Activated CD8-positive, alpha-beta memory T cell treated with anti-CD3 and anti-CD28 coated beads, Interleukin-2, amount 10 ng/mL, durations not matched to agents 7 days and 5 days (primary cell): ENCODE measurements at regions not wholly inside any gene's neighbourhood (a gene's known extent, or its start where the extent isn't known, plus 50 kb on each side); places are given as distances from the start of the nearest gene placed in this dataset.
A peak's percentile ranks its signal among the peaks of the same experiment; 100 is the strongest.
"Not testable (repeated sequence)": the region's sequence is repeated elsewhere in the genome, so short reads cannot be mapped to it uniquely, and the experiment has no call there.

Experiments
- ATAC-seq: fragments of 150-1000 bp; cut with Tn5 transposase; one replicate; pipeline ENCODE4 v1.10.0; 2021; ENCODE audit warnings: moderate library complexity
- CTCF ChIA-PET: fragments of 350-600 bp; sonication (Branson Sonifier 250); formaldehyde crosslinking; loops from one replicate; lab custom pipeline; 2021; ENCODE audit warnings: antibody characterized with exemption; lab: Charles Lee
- DNase-seq: peaks from one replicate; pipeline ENCODE4 v3.0.0-alpha.2; 2020
- H3K27ac Mint-ChIP-seq: one replicate; pipeline ENCODE4 v1.8.0; 2021; ENCODE audit warnings: mild to moderate bottlenecking, mixed read lengths
- H3K27me3 Mint-ChIP-seq: one replicate; pipeline ENCODE4 v1.8.0; 2021; ENCODE audit warnings: mixed read lengths
- H3K36me3 Mint-ChIP-seq: one replicate; pipeline ENCODE4 v1.8.0; 2021; ENCODE audit warnings: mild to moderate bottlenecking, mixed read lengths
- H3K4me1 Mint-ChIP-seq: one replicate; pipeline ENCODE4 v1.8.0; 2021; ENCODE audit warnings: mixed read lengths
- H3K4me3 Mint-ChIP-seq: one replicate; pipeline ENCODE4 v1.8.0; 2021; ENCODE audit warnings: mild to moderate bottlenecking, moderate library complexity, mixed read lengths
- H3K9me3 Mint-ChIP-seq: one replicate; pipeline ENCODE4 v1.8.0; 2022; ENCODE audit warnings: low read depth, mixed read lengths

DNA sequence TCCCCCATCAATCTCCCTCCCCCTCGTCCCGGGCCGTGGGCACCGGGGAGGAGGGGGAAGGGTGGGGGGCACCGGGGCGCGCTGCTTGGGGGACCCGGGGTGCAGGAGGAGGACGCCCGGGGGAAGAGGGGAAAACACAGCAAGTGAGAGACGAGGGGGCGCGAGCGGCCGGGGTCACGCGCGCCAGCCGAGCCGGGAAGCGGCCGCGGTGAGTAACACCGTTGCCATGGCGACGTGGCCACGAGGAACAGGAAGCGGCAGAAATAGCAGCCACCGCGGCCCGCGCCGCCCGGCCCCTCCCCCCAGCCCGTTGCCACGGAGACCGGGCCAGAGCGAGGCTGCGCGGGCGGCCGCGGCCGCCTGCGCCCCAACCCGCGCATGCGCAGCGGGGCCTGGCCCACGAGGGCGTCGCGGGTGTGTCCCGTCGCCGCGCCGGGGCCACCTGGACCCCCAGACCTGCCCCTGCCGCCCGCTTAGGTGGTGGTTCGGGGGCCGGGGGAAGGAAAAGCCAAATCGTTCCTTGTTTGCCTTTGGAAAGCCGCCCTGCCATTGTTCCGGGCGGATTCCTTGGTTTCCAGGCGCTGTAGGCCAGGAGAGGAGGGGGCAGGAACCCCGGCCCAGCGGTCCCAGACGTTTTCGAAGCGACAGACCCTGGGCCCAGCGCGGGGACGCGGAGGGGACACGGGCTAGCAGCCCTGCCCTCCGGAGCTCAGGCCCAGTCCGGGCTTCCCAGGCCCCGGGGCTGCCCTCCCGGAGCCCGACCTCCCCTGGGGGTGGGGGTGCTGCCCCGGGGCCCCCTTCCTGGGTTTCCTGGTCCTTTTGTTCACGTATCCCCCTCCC lies 207.1 kb downstream of the C9orf50 start:
- Mint-ChIP-seq H3K27me3 (no peaks in the 10 kb centered on the region), H3K4me1 (peaks cover 20% of the 10 kb centered on the region), H3K9me3 (peaks cover 8% of the 10 kb centered on the region), H3K36me3 (peaks cover 10% of the 10 kb centered on the region), H3K27ac (peak overlapping the region; percentile 96), H3K4me3 (peak overlapping the region; percentile 65)
- CTCF ChIA-PET = interaction anchor here (0.6 kb wide), 1 partner anchor 23 kb away, joined by 3 read pairs; no protein-coding TSS in a partner anchor
- peak; percentile 79 for ATAC-seq
- peak; percentile 97 for DNase-seq

DNA sequence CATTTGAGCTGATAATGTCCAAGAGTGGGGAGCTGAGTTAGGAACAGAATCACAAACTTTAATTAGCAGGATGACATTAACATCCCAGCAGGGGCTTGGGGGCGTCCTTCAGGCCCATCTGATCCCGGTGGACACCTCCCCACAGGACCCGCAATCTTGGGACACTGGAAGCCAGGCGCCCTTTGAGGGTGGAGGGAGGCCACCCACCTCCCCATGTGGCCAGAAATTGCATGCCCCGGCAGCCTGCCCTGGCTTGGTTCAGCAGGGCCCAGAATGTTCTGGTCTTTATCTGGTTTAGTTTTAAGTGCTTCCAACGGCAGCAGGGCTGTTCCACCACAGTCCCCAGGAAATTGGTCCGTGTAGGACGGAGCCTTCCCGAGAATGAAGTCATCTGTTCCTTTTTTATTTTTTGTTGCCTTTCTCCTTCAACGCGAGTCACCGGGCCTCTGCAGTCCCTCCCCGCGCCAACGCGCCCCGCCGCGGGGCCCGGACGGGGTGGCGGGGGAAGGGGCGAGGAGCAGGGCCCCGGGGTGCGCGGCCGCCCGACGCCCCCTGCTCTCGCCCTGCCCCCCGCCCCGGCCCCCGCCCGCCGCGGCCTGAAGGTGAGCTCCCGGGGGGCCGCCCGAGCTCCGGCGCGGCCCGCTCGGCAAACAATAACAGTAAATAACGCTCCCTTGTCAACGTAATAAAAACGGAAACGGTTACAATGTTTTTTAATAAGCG lies 207.9 kb downstream of the C9orf50 start:
- CTCF ChIA-PET = interaction anchor here (1.5 kb wide), 1 partner anchor 29 kb away, joined by 5 read pairs; no protein-coding TSS in a partner anchor
- ATAC-seq (peak; percentile 50), DNase-seq (peak; percentile 54)
- peak overlapping the region; percentile 65 for H3K4me3 Mint-ChIP-seq
- peaks cover 10% of the 10 kb centered on the region for H3K36me3 Mint-ChIP-seq
- H3K27me3 Mint-ChIP-seq = no peaks in the 10 kb centered on the region
- H3K9me3 Mint-ChIP-seq = peaks cover 8% of the 10 kb centered on the region
- peaks cover 20% of the 10 kb centered on the region for H3K4me1 Mint-ChIP-seq
- peak overlapping the region; percentile 96 for H3K27ac Mint-ChIP-seq

GRCh38 chr9:129412176-129412813 lies 208.6 kb downstream of the C9orf50 start:
- H3K9me3 Mint-ChIP-seq, H3K27me3 Mint-ChIP-seq, DNase-seq, ATAC-seq: not testable (repeated sequence)
- Mint-ChIP-seq H3K36me3 (peaks cover 10% of the 10 kb centered on the region), H3K4me1 (peaks cover 20% of the 10 kb centered on the region), H3K4me3 (peak overlapping the region; percentile 65), H3K27ac (peak overlapping the region; percentile 96)
- CTCF ChIA-PET = interaction anchor here (1.5 kb wide), 1 partner anchor 28 kb away, joined by 5 read pairs; no protein-coding TSS in a partner anchor

DNA sequence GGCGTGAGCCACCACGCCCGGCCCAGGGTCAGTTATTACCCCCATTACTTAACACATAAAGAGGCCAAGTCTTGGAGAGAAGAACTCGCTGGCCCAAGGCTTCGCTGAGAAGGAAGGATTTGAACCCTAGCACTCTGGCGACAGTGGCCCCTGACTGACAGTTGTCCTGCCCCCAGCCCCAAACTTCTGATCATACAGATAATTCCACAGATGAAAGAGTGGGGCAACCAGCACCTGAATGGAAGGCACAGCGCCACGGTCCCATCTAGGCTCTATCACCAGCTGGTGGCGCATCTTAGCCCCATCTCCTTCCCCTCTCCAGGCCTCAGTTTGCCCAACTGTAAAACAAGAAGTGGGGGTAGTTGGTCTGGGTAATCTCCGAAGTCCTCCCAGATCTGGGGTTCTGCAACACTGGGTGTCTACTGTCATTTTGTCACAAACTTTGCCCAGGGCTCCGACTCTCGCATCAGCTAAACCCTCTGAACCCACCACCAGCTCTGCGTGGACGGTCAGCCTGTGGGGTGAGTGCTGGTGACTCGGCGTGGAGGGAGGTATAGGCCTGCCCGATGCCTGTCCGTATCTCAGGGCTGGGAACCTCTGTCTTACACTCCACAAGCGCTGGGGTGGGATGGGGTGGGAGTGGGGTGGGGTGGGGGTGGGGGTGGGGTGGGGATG lies 209.3 kb downstream of the C9orf50 start:
- Mint-ChIP-seq H3K4me3 (no peak overlapping the region), H3K27ac (no peak overlapping the region), H3K9me3 (peaks cover 8% of the 10 kb centered on the region), H3K36me3 (peaks cover 10% of the 10 kb centered on the region), H3K4me1 (peaks cover 20% of the 10 kb centered on the region), H3K27me3 (no peaks in the 10 kb centered on the region)
- CTCF ChIA-PET = interaction anchor here (1.5 kb wide), 1 partner anchor 27 kb away, joined by 5 read pairs; no protein-coding TSS in a partner anchor
- ATAC-seq (no peak), DNase-seq (no peak)

- Mint-ChIP-seq H3K27ac (peak overlapping the region; percentile 29), H3K4me3 (no peak overlapping the region), H3K9me3 (peaks cover 8% of the 10 kb centered on the region), H3K27me3 (no peaks in the 10 kb centered on the region), H3K36me3 (peaks cover 10% of the 10 kb centered on the region), H3K4me1 (peaks cover 16% of the 10 kb centered on the region)
- CTCF ChIA-PET = no interaction called here
- ATAC-seq = no peak
- DNase-seq = no peak
These were observed 210.7 kb downstream of the C9orf50 start for GRCh38 chr9:129410226-129410625.

DNA sequence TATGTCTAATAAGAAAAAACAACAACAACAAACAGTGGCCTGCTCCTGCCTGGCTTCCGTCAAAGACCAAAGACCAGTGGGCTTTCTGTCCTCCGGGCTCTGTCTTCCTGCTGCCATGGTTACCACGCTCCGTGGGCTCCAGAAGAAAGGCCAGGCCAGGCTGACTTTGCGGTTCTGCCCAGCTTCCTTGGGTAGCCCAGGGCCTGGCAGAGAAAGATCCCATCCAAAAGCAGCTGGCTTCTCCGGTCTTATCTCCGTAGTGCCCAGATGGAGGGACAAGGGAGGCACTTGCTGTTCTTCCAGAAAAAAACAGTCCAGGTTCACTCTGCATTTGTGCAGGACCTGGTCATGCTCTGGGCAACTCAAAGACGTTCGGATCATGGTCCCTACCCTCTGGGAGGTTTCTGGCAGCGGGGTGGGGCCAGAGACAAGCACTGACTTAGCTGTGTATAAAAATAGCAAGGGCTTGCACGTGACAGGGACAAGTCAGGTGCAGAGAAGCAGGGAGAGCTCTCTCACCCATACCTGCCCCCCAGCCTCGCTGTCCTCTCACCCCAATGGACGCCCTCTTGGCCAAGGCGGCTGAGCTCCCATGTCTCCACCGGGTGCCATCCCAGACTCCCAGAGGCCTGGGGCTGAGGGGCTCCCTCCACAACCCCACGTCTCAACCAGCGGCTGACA lies 212.2 kb downstream of the C9orf50 start:
- Mint-ChIP-seq H3K4me3 (no peak overlapping the region), H3K9me3 (peaks cover 8% of the 10 kb centered on the region), H3K27me3 (no peaks in the 10 kb centered on the region), H3K4me1 (peaks cover 11% of the 10 kb centered on the region), H3K36me3 (peaks cover 10% of the 10 kb centered on the region), H3K27ac (no peak overlapping the region)
- no peak for DNase-seq
- CTCF ChIA-PET = interaction anchor here (1.5 kb wide), 2 partner anchors 266 to 277 kb away, joined by 3 to 4 read pairs; no protein-coding TSS in a partner anchor
- ATAC-seq = no peak

- Mint-ChIP-seq H3K9me3 (peaks cover 8% of the 10 kb centered on the region), H3K4me3 (no peak overlapping the region), H3K36me3 (peaks cover 10% of the 10 kb centered on the region), H3K4me1 (peaks cover 10% of the 10 kb centered on the region), H3K27me3 (no peaks in the 10 kb centered on the region), H3K27ac (no peak overlapping the region)
- ATAC-seq (no peak), DNase-seq (no peak)
- CTCF ChIA-PET = interaction anchor here (1.5 kb wide), 1 partner anchor 265 kb away, joined by 3 read pairs; no protein-coding TSS in a partner anchor
These were observed 212.9 kb downstream of the C9orf50 start for GRCh38 chr9:129407905-129408452.

GRCh38 chr9:129406278-129407225 lies 214.3 kb downstream of the C9orf50 start:
- Mint-ChIP-seq H3K4me1 (peaks cover 3% of the 10 kb centered on the region), H3K27ac (no peak overlapping the region), H3K4me3 (no peak overlapping the region), H3K9me3 (peaks cover 8% of the 10 kb centered on the region), H3K27me3 (no peaks in the 10 kb centered on the region), H3K36me3 (peaks cover 10% of the 10 kb centered on the region)
- ATAC-seq (no peak), DNase-seq (no peak)
- CTCF ChIA-PET = no interaction called here

DNA sequence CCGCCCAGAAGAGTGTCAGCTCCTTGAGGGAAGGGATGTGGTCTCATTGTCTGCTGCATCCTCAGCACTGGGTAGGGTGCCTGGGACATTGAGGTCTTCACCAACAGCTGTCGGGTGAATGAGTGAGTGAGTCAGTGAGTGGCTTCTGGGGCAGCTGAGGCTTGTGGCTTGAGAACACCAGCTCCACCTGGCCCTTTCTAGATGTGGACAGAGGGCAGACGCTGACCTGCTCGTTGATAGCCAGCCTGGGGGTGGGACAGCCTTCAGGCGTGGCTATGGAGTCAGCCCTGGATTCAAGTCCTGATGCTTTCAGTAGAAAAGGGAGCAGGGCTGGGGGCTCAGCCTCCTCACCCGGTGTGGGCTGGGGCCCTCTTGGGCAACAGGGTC lies 215.1 kb downstream of the C9orf50 start:
- ATAC-seq (no peak), DNase-seq (no peak)
- Mint-ChIP-seq H3K4me3 (no peak overlapping the region), H3K27me3 (no peaks in the 10 kb centered on the region), H3K9me3 (peaks cover 8% of the 10 kb centered on the region), H3K4me1 (peaks cover 3% of the 10 kb centered on the region), H3K36me3 (peaks cover 9% of the 10 kb centered on the region), H3K27ac (no peak overlapping the region)
- CTCF ChIA-PET = no interaction called here

- CTCF ChIA-PET = interaction anchor here (0.5 kb wide), 1 partner anchor 271 kb away, joined by 4 read pairs; no protein-coding TSS in a partner anchor
- no peak overlapping the region for H3K4me3 Mint-ChIP-seq
- H3K36me3 Mint-ChIP-seq = peaks cover 4% of the 10 kb centered on the region
- no peaks in the 10 kb centered on the region for H3K27me3 Mint-ChIP-seq
- H3K27ac Mint-ChIP-seq = no peak overlapping the region
- DNase-seq = no peak
- peaks cover 1% of the 10 kb centered on the region for H3K4me1 Mint-ChIP-seq
- peaks cover 3% of the 10 kb centered on the region for H3K9me3 Mint-ChIP-seq
- ATAC-seq = no peak
These were observed 215.6 kb downstream of the C9orf50 start for GRCh38 chr9:129405089-129405826.

DNA sequence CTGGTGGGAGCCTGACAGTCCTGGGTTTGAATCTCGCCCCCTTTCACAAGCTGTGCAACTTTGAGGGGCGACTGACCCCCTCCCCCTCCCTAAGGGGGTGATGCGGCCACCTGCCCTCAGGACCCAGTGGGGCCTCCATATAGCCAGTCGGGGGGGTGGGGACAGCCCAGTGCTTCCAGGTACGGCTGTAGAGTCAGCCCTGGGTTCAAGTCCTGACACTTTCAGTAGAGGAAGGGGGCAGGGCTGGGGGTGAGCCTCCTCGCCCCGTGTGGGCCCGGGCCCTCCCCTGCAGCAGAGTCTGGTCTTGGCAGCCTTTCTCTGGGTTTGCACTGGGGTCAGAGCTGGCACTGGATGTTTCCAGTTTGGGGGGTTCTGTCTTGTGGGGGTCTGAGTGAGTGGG lies 216.3 kb downstream of the C9orf50 start:
- Mint-ChIP-seq H3K27me3 (no peaks in the 10 kb centered on the region), H3K27ac (no peak overlapping the region)
- no peak for ATAC-seq

More for the DNA sequence above, 216.3 kb downstream of the C9orf50 start:
- no peak for DNase-seq
- no peak overlapping the region for H3K4me3 Mint-ChIP-seq
- no peaks in the 10 kb centered on the region for H3K9me3 Mint-ChIP-seq
- H3K4me1 Mint-ChIP-seq = no peaks in the 10 kb centered on the region
- H3K36me3 Mint-ChIP-seq = no peaks in the 10 kb centered on the region
- CTCF ChIA-PET = no interaction called here
